ENCODE measurements at regions not wholly inside any gene's neighbourhood (a gene's known extent, or its start where the extent isn't known, plus 50 kb on each side); places are given as distances from the start of the nearest gene placed in this dataset.

- ATAC-seq (ENCODE audit: poor library complexity), result no peak
- DNase-seq, result no peak
- intact Hi-C loops (cut with DNase I), result no loop called here
Measured at GRCh38 chr10:111187096-111187495, 110.3 kb downstream of the ADRA2A start.

GRCh38 chr10:111199587-111199986 lies 122.8 kb downstream of the ADRA2A start:
- DNase-seq (no peak), ATAC-seq (ENCODE audit: poor library complexity) (no peak)
- intact Hi-C loops (cut with DNase I), result no loop called here

GRCh38 chr10:111200505-111201186 lies 123.8 kb downstream of the ADRA2A start:
- no peak for ATAC-seq (ENCODE audit: poor library complexity)
- no peak for DNase-seq
- intact Hi-C loops (cut with DNase I), result no loop called here

- DNase-seq (peak; percentile 54), ATAC-seq (ENCODE audit: poor library complexity) (peak; percentile 58)
- intact Hi-C loops (cut with DNase I), result no loop called here
Measured at GRCh38 chr10:111203615-111204014, 126.8 kb downstream of the ADRA2A start.

GRCh38 chr10:111204838-111205237 lies 128.0 kb downstream of the ADRA2A start:
- ATAC-seq (ENCODE audit: poor library complexity) (no peak), DNase-seq (no peak)
- intact Hi-C loops (cut with DNase I), result no loop called here

- intact Hi-C loops (cut with DNase I), result no loop called here
Measured at GRCh38 chr10:111206521-111206920, 129.7 kb downstream of the ADRA2A start.

GRCh38 chr10:111207500-111207899 lies 130.7 kb downstream of the ADRA2A start:
- ATAC-seq (ENCODE audit: poor library complexity), result no peak
- intact Hi-C loops (cut with DNase I), result no loop called here
- DNase-seq, result no peak

More at GRCh38 chr10:111206521-111206920, 129.7 kb downstream of the ADRA2A start:
- DNase-seq (no peak), ATAC-seq (ENCODE audit: poor library complexity) (no peak)

- ATAC-seq (ENCODE audit: poor library complexity) (no peak), DNase-seq (no peak)
- intact Hi-C loops (cut with DNase I), result no loop called here
Measured at GRCh38 chr10:111208951-111209350, 132.1 kb downstream of the ADRA2A start.

- no peak for DNase-seq
- no peak for ATAC-seq (ENCODE audit: poor library complexity)
- intact Hi-C loops (cut with DNase I), result no loop called here
Measured at GRCh38 chr10:111209692-111210091, 132.9 kb downstream of the ADRA2A start.

GRCh38 chr10:111211241-111211640 lies 134.4 kb downstream of the ADRA2A start:
- ATAC-seq (ENCODE audit: poor library complexity) (no peak), DNase-seq (no peak)
- intact Hi-C loops (cut with DNase I), result no loop called here

GRCh38 chr10:111211706-111212105 lies 134.9 kb downstream of the ADRA2A start:
- intact Hi-C loops (cut with DNase I), result no loop called here
- DNase-seq (no peak), ATAC-seq (ENCODE audit: poor library complexity) (no peak)

- intact Hi-C loops (cut with DNase I), result no loop called here
- DNase-seq (no peak), ATAC-seq (ENCODE audit: poor library complexity) (no peak)
Measured at GRCh38 chr10:111221682-111222480, 145.1 kb downstream of the ADRA2A start.

GRCh38 chr10:111222961-111223360 lies 146.1 kb downstream of the ADRA2A start:
- intact Hi-C loops (cut with DNase I), result no loop called here
- ATAC-seq (ENCODE audit: poor library complexity) (no peak), DNase-seq (no peak)

GRCh38 chr10:111231779-111232178 lies 154.9 kb downstream of the ADRA2A start:
- intact Hi-C loops (cut with DNase I), result no loop called here
- DNase-seq (no peak), ATAC-seq (ENCODE audit: poor library complexity) (no peak)

GRCh38 chr10:111233439-111233838 lies 156.6 kb downstream of the ADRA2A start:
- intact Hi-C loops (cut with DNase I), result no loop called here
- ATAC-seq (ENCODE audit: poor library complexity), result no peak
- DNase-seq, result no peak

- DNase-seq (no peak), ATAC-seq (ENCODE audit: poor library complexity) (no peak)
- intact Hi-C loops (cut with DNase I), result no loop called here
Measured at GRCh38 chr10:111234234-111234913, 157.5 kb downstream of the ADRA2A start.

GRCh38 chr10:111234914-111235302 lies 158.1 kb downstream of the ADRA2A start:
- DNase-seq (no peak), ATAC-seq (ENCODE audit: poor library complexity) (no peak)
- intact Hi-C loops (cut with DNase I), result no loop called here

- ATAC-seq (ENCODE audit: poor library complexity) (no peak), DNase-seq (no peak)
- intact Hi-C loops (cut with DNase I), result no loop called here
Measured at GRCh38 chr10:111240348-111240747, 163.5 kb downstream of the ADRA2A start.

GRCh38 chr10:111243126-111243525 lies 166.3 kb downstream of the ADRA2A start:
- intact Hi-C loops (cut with DNase I), result no loop called here
- ATAC-seq (ENCODE audit: poor library complexity), result no peak
- DNase-seq, result no peak

GRCh38 chr10:111246136-111246535 lies 169.3 kb downstream of the ADRA2A start:
- DNase-seq (no peak), ATAC-seq (ENCODE audit: poor library complexity) (no peak)
- intact Hi-C loops (cut with DNase I), result no loop called here

All from Right ventricle myocardium superior (tissue), 1 donor.